Activated CD4-positive, alpha-beta T cell treated with anti-CD3 and anti-CD28 coated beads for 36 hours (primary cell): ENCODE measurements at regions not wholly inside any gene's neighbourhood (a gene's known extent, or its start where the extent isn't known, plus 50 kb on each side); places are given as distances from the start of the nearest gene placed in this dataset.

Experiments
- ATAC-seq: fragments of 200-7000 bp; cut with Tn5 transposase; one replicate; pipeline ENCODE4 v1.10.0; 2021; ENCODE audit warnings: mild to moderate bottlenecking, moderate library complexity
- CTCF ChIA-PET: fragments of 350-600 bp; sonication (Branson Sonifier 250); formaldehyde crosslinking; loops from one replicate; lab custom pipeline; 2021; ENCODE audit warnings: antibody characterized with exemption; lab: Charles Lee
- POLR2A ChIA-PET: fragments of 350-600 bp; sonication (Branson Sonifier 250); formaldehyde crosslinking; loops from one replicate; lab custom pipeline; 2021; ENCODE audit warnings: antibody characterized with exemption, inconsistent platforms; lab: Charles Lee
- DNase-seq: peaks from one replicate; pipeline ENCODE4 v3.0.0-alpha.2; 2020
- H3K27ac Mint-ChIP-seq: one replicate; pipeline ENCODE4 v1.8.0; 2021; ENCODE audit warnings: mixed read lengths
- H3K27me3 Mint-ChIP-seq: one replicate; pipeline ENCODE4 v1.8.0; 2021; ENCODE audit warnings: mixed read lengths
- H3K36me3 Mint-ChIP-seq: one replicate; pipeline ENCODE4 v1.8.0; 2021; ENCODE audit warnings: low read depth, mixed read lengths
- H3K4me1 Mint-ChIP-seq: one replicate; pipeline ENCODE4 v1.8.0; 2021; ENCODE audit warnings: mixed read lengths
- H3K4me3 Mint-ChIP-seq: one replicate; pipeline ENCODE4 v1.8.0; 2021; ENCODE audit warnings: mild to moderate bottlenecking, moderate library complexity, mixed read lengths
- H3K9me3 Mint-ChIP-seq: one replicate; pipeline ENCODE4 v1.8.0; 2021; ENCODE audit warnings: low read depth, mixed read lengths
- intact Hi-C, 2 experiments: fragments of 100-400 bp; cut with DNase I in 1 of 2; cut with micrococcal nuclease in 1 of 2; formaldehyde crosslinking; loops; one replicate each; pipeline versions ENCODE4 v1.14.2 to v1.15.1; 2022 to 2024; cut with DNase I, micrococcal nuclease

DNA sequence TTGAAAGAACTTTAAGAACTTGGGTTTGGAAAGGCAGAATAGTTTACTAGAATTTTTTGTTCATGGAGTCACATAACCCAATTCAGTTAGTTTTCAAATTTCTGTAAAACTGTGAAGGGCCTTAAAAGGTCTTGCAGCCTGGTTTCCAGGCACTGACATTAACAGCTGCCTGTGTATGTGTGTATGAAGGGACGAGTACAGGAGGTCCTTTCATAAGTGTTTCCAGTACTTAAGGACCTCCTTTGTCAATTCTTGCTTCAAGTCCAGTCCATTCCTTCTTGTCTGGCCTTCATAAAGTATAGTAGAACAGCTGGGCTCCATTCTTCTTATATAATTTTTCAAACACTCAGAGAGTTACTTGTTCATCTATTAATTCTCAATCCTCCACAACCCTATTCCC, 136.5 kb downstream of the NR4A2 start:
- DNase-seq (no peak), ATAC-seq (no peak)
- no peaks in the 10 kb centered on the region for H3K36me3 Mint-ChIP-seq
- no peak overlapping the region for H3K27ac Mint-ChIP-seq
- H3K27me3 Mint-ChIP-seq, result peaks cover 5% of the 10 kb centered on the region
- intact Hi-C loops, result no loop called here
- CTCF ChIA-PET, result no interaction called here
- H3K4me1 Mint-ChIP-seq, result peaks cover 8% of the 10 kb centered on the region
- H3K9me3 Mint-ChIP-seq, result no peaks in the 10 kb centered on the region
- POLR2A ChIA-PET, result no interaction called here
- H3K4me3 Mint-ChIP-seq, result no peak overlapping the region

- Mint-ChIP-seq H3K9me3 (no peaks in the 10 kb centered on the region), H3K27me3 (peaks cover 2% of the 10 kb centered on the region), H3K36me3 (no peaks in the 10 kb centered on the region), H3K27ac (no peak overlapping the region), H3K4me3 (no peak overlapping the region), H3K4me1 (peaks cover 8% of the 10 kb centered on the region)
- DNase-seq, result peak; percentile 11
- ATAC-seq, result peak; percentile 53
- intact Hi-C loops, result loop anchor here in 1 of 2 experiments (2.0 kb wide), 1 partner anchor 396 kb away; no protein-coding TSS in a partner anchor
- ChIA-PET POLR2A (no interaction called here), CTCF (interaction anchor here (1.0 to 1.9 kb wide), 3 partner anchors 19 to 397 kb away, joined by 3 to 9 read pairs (median 3); no protein-coding TSS in a partner anchor)
These were observed 140.1 kb downstream of the NR4A2 start for GRCh38 chr2:156192468-156192867.

- ATAC-seq, result no peak
- H3K36me3 Mint-ChIP-seq, result no peaks in the 10 kb centered on the region
- intact Hi-C loops, result no loop called here
- no peak overlapping the region for H3K27ac Mint-ChIP-seq
- H3K9me3 Mint-ChIP-seq, result no peaks in the 10 kb centered on the region
- CTCF ChIA-PET, result interaction anchor here (1.0 kb wide), 1 partner anchor 144 kb away, joined by 3 read pairs; no protein-coding TSS in a partner anchor
- POLR2A ChIA-PET, result no interaction called here
- H3K27me3 Mint-ChIP-seq, result peaks cover 2% of the 10 kb centered on the region
- DNase-seq, result no peak
- no peak overlapping the region for H3K4me3 Mint-ChIP-seq
- H3K4me1 Mint-ChIP-seq, result peaks cover 8% of the 10 kb centered on the region
These were observed 141.0 kb downstream of the NR4A2 start for GRCh38 chr2:156191527-156191926.

GRCh38 chr2:156190517-156190916, 142.0 kb downstream of the NR4A2 start:
- DNase-seq (no peak), ATAC-seq (no peak)
- no peak overlapping the region for H3K27ac Mint-ChIP-seq
- peaks cover 8% of the 10 kb centered on the region for H3K4me1 Mint-ChIP-seq
- no peaks in the 10 kb centered on the region for H3K36me3 Mint-ChIP-seq
- no peaks in the 10 kb centered on the region for H3K9me3 Mint-ChIP-seq
- POLR2A ChIA-PET, result no interaction called here
- H3K27me3 Mint-ChIP-seq, result peaks cover 2% of the 10 kb centered on the region
- no peak overlapping the region for H3K4me3 Mint-ChIP-seq
- CTCF ChIA-PET, result no interaction called here
- intact Hi-C loops, result no loop called here

DNA sequence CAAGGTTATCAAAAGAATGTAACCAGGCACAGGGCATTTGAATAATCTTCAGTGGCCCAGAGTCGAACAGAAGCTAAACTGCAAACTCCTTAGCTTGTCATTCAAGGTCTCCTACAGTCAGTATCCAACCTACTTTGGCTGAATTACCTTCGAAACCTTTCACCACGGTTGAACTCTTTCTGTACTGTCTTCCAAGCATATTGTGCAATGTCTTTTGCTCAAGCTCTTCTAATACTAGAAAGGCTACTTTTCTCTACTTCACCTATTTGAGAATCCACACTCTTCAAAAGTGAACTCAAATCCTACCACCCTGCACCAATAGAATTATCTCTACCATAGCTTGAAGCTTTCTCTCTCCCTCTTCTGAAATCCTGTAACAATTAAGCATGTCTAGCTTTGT, 142.9 kb downstream of the NR4A2 start:
- POLR2A ChIA-PET, result no interaction called here
- Mint-ChIP-seq H3K9me3 (no peaks in the 10 kb centered on the region), H3K27ac (no peak overlapping the region), H3K27me3 (peaks cover 2% of the 10 kb centered on the region), H3K4me3 (no peak overlapping the region), H3K36me3 (no peaks in the 10 kb centered on the region), H3K4me1 (peaks cover 8% of the 10 kb centered on the region)
- intact Hi-C loops, result no loop called here
- DNase-seq (no peak), ATAC-seq (no peak)
- CTCF ChIA-PET, result interaction anchor here (1.8 kb wide), 1 partner anchor 8 kb away, joined by 4 read pairs; no protein-coding TSS in a partner anchor

GRCh38 chr2:156189143-156189542, 143.4 kb downstream of the NR4A2 start:
- intact Hi-C loops, result no loop called here
- no peaks in the 10 kb centered on the region for H3K9me3 Mint-ChIP-seq
- H3K4me3 Mint-ChIP-seq, result no peak overlapping the region
- no peak overlapping the region for H3K27ac Mint-ChIP-seq
- no peaks in the 10 kb centered on the region for H3K36me3 Mint-ChIP-seq
- CTCF ChIA-PET, result interaction anchor here (1.8 kb wide), 1 partner anchor 8 kb away, joined by 4 read pairs; no protein-coding TSS in a partner anchor
- POLR2A ChIA-PET, result no interaction called here
- DNase-seq (no peak), ATAC-seq (no peak)
- H3K27me3 Mint-ChIP-seq, result peaks cover 3% of the 10 kb centered on the region
- peaks cover 8% of the 10 kb centered on the region for H3K4me1 Mint-ChIP-seq

DNA sequence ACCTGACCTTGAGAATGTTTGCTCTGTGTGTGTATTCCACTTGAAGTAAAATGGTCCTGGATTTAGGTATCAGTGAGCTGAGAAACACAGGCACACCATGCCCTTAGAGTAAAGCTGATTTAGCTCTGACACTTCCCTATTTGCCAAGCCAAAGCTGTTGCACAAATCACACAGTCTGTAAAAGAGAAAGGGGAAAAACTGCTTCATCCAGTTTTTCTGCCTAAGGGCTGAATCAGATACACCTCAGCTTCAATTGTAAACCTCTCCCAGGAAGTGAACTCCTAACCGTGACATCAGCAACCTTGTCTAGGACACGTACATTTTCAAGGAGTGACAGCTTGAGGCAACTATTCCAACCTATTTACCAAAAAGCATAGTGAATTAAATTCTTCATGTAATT, 150.4 kb downstream of the NR4A2 start:
- no peak for ATAC-seq
- Mint-ChIP-seq H3K27me3 (peaks cover 11% of the 10 kb centered on the region), H3K4me1 (no peaks in the 10 kb centered on the region), H3K4me3 (no peak overlapping the region), H3K36me3 (no peaks in the 10 kb centered on the region), H3K9me3 (no peaks in the 10 kb centered on the region), H3K27ac (no peak overlapping the region)
- ChIA-PET POLR2A (no interaction called here), CTCF (no interaction called here)
- intact Hi-C loops, result no loop called here
- no peak for DNase-seq

DNA sequence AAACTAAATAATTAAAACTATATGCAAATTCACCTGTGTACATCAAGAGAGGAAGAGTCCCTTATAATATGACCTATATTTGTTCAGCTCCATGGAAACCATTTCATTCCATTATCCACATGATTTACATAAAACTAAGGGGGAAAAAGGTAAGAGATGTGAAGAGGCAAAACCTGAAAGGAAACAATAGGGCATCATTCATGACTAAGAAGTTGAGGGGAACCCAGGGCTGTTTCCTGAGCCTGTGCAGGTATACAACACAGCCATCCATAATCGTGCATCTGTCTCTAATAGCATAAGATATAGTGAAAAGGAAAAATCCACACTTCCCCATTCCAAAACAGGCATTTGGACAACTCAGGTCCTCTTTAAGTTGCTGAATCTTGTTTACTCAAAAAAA, 151.3 kb downstream of the NR4A2 start:
- Mint-ChIP-seq H3K27ac (no peak overlapping the region), H3K4me3 (no peak overlapping the region), H3K4me1 (no peaks in the 10 kb centered on the region), H3K27me3 (peaks cover 11% of the 10 kb centered on the region), H3K9me3 (no peaks in the 10 kb centered on the region), H3K36me3 (no peaks in the 10 kb centered on the region)
- DNase-seq, result no peak
- ChIA-PET CTCF (no interaction called here), POLR2A (interaction anchor here (0.6 kb wide), 1 partner anchor 771 kb away, joined by 4 read pairs; no protein-coding TSS in a partner anchor)
- no peak for ATAC-seq
- intact Hi-C loops, result no loop called here

DNA sequence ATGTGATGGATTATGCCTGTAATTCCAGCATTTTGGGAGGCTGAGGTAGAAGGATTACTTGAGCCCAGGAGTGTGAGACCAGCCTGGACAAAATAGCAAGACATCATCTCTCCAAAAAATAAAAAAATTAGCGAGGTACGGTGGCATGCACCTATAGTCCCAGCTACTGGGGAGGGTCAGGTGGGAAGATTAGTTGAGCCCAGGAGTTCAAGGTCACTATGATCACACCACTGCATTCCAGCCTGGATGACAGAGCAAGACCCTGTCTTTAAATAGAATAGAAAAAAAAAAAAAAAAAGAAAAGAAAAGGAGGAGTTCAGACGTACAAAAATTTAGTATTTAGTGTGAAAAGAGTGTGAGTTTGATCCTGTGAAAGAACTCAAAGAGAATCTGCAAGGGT, 154.9 kb downstream of the NR4A2 start:
- no peak overlapping the region for H3K27ac Mint-ChIP-seq
- POLR2A ChIA-PET, result no interaction called here

DNA sequence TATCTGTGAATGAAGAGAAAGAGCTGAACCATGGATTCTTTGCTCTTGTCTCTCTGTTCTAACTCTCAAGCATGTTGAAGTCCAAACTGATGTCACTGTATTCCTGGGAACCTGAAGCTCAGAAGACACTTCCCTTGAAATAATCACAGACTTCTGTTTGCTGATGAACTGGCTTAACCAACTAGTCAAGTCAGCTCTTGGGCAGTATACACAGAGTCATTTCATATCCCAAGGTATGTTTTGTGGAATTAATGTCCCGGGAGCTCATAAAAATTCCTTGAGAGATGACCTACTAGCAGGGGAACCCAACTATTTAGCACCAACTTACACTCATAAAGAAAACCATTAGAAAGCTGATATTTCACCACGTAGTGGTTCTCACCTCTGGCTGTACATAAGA, 156.6 kb downstream of the NR4A2 start:
- intact Hi-C loops, result no loop called here
- peaks cover 2% of the 10 kb centered on the region for H3K27me3 Mint-ChIP-seq

More for the DNA sequence above, 154.9 kb downstream of the NR4A2 start:
- no peaks in the 10 kb centered on the region for H3K27me3 Mint-ChIP-seq
- no peaks in the 10 kb centered on the region for H3K36me3 Mint-ChIP-seq
- H3K4me1 Mint-ChIP-seq, result no peaks in the 10 kb centered on the region
- intact Hi-C loops, result no loop called here
- ATAC-seq, result no peak
- H3K9me3 Mint-ChIP-seq, result no peaks in the 10 kb centered on the region
- no peak overlapping the region for H3K4me3 Mint-ChIP-seq
- CTCF ChIA-PET, result no interaction called here
- DNase-seq, result no peak

DNA sequence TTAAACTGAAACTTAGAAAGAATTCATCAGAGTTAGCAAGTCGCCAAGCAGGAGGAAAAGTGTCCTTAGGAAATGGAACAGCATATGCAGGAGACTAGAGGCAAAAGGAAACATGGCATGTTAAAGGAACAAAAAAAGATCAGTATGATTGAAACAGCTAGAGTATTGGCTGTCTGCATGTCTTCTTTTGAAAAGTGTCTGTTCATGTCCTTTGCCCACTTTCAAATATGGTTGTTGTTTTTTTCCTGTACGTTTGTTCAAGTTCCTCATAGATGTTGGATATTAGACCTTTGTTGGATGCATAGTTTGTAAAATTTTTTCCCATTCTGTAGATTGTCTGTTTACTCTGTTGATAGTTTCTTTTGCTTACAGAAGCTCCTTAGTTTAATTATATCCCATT, 161.6 kb downstream of the NR4A2 start:
- peaks cover 5% of the 10 kb centered on the region for H3K27me3 Mint-ChIP-seq
- intact Hi-C loops, result no loop called here
- DNase-seq (no peak), ATAC-seq (no peak)
- ChIA-PET CTCF (interaction anchor here (0.7 kb wide), 1 partner anchor 803 kb away, joined by 3 read pairs; no protein-coding TSS in a partner anchor), POLR2A (no interaction called here)
- no peaks in the 10 kb centered on the region for H3K36me3 Mint-ChIP-seq
- H3K9me3 Mint-ChIP-seq, result no peaks in the 10 kb centered on the region
- H3K4me3 Mint-ChIP-seq, result no peak overlapping the region
- peak overlapping the region; percentile 39 for H3K27ac Mint-ChIP-seq
- no peaks in the 10 kb centered on the region for H3K4me1 Mint-ChIP-seq

More for the DNA sequence above, 156.6 kb downstream of the NR4A2 start:
- ChIA-PET CTCF (interaction anchor here (0.6 kb wide), 1 partner anchor 18 kb away, joined by 3 read pairs; no protein-coding TSS in a partner anchor), POLR2A (no interaction called here)
- DNase-seq (no peak), ATAC-seq (no peak)
- H3K36me3 Mint-ChIP-seq, result no peaks in the 10 kb centered on the region
- H3K27ac Mint-ChIP-seq, result no peak overlapping the region
- H3K9me3 Mint-ChIP-seq, result no peaks in the 10 kb centered on the region
- no peak overlapping the region for H3K4me3 Mint-ChIP-seq
- no peaks in the 10 kb centered on the region for H3K4me1 Mint-ChIP-seq

DNA sequence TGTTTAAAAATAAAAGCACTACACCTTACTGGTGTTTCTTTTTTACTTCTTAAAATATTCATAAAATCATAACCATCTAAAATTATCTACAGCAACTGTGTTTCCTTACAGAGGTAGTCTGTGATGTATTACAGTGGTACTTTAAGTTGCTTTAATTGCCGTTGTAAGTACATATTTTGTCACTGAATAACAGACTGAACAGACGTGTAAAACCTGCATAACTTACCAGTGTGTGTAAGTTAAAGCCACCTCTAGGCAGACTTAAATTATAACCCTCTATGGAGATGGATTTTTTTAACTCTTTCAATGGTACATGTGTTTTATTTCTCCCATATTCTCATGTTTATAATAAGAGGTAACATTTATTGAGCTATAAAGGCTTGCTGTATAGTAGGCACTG, 166.8 kb downstream of the NR4A2 start:
- H3K9me3 Mint-ChIP-seq, result no peaks in the 10 kb centered on the region
- no peak overlapping the region for H3K4me3 Mint-ChIP-seq
- H3K4me1 Mint-ChIP-seq, result no peaks in the 10 kb centered on the region
- ChIA-PET POLR2A (no interaction called here), CTCF (no interaction called here)
- no peak for DNase-seq
- H3K27me3 Mint-ChIP-seq, result peaks cover 3% of the 10 kb centered on the region
- intact Hi-C loops, result no loop called here
- no peak for ATAC-seq
- no peaks in the 10 kb centered on the region for H3K36me3 Mint-ChIP-seq
- no peak overlapping the region for H3K27ac Mint-ChIP-seq
